ENCODE measurements at regions not wholly inside any gene's neighbourhood (a gene's known extent, or its start where the extent isn't known, plus 50 kb on each side); places are given as distances from the start of the nearest gene placed in this dataset.
A peak's percentile ranks its signal among the peaks of the same experiment; 100 is the strongest.

- TF ChIP-seq CTCF (conservative IDR thresholded peaks at IDR 0.05; ENCODE audit: low read depth in 2 of 2) (peak; percentile 77 to 83), EZH2 (IDR thresholded peaks at IDR 0.05; ENCODE audit: low read depth, unreplicated experiment) (no peak), POLR2AphosphoS5 (IDR thresholded peaks at IDR 0.05; ENCODE audit: low read depth) (no peak), STAT1 (IDR thresholded peaks at IDR 0.05; ENCODE audit: unreplicated experiment) (no peak), EZH2phosphoT487 (IDR thresholded peaks at IDR 0.05; ENCODE audit: unreplicated experiment) (no peak), CREB1 (CRISPR knock-in tag; IDR thresholded peaks at IDR 0.05; ENCODE audit: low read depth) (no peak), ETS1 (IDR thresholded peaks at IDR 0.05) (no peak), ZNF114 (CRISPR knock-in tag; IDR thresholded peaks at IDR 0.05) (no peak), ZNF331 (CRISPR knock-in tag; IDR thresholded peaks at IDR 0.05; ENCODE audit: low read depth) (peak; percentile 24; the same call in 1 of the 2 replicates), NANOG (IDR thresholded peaks at IDR 0.05; ENCODE audit: borderline replicate concordance) (no peak)
- TF ChIP-seq, protein P1, sequence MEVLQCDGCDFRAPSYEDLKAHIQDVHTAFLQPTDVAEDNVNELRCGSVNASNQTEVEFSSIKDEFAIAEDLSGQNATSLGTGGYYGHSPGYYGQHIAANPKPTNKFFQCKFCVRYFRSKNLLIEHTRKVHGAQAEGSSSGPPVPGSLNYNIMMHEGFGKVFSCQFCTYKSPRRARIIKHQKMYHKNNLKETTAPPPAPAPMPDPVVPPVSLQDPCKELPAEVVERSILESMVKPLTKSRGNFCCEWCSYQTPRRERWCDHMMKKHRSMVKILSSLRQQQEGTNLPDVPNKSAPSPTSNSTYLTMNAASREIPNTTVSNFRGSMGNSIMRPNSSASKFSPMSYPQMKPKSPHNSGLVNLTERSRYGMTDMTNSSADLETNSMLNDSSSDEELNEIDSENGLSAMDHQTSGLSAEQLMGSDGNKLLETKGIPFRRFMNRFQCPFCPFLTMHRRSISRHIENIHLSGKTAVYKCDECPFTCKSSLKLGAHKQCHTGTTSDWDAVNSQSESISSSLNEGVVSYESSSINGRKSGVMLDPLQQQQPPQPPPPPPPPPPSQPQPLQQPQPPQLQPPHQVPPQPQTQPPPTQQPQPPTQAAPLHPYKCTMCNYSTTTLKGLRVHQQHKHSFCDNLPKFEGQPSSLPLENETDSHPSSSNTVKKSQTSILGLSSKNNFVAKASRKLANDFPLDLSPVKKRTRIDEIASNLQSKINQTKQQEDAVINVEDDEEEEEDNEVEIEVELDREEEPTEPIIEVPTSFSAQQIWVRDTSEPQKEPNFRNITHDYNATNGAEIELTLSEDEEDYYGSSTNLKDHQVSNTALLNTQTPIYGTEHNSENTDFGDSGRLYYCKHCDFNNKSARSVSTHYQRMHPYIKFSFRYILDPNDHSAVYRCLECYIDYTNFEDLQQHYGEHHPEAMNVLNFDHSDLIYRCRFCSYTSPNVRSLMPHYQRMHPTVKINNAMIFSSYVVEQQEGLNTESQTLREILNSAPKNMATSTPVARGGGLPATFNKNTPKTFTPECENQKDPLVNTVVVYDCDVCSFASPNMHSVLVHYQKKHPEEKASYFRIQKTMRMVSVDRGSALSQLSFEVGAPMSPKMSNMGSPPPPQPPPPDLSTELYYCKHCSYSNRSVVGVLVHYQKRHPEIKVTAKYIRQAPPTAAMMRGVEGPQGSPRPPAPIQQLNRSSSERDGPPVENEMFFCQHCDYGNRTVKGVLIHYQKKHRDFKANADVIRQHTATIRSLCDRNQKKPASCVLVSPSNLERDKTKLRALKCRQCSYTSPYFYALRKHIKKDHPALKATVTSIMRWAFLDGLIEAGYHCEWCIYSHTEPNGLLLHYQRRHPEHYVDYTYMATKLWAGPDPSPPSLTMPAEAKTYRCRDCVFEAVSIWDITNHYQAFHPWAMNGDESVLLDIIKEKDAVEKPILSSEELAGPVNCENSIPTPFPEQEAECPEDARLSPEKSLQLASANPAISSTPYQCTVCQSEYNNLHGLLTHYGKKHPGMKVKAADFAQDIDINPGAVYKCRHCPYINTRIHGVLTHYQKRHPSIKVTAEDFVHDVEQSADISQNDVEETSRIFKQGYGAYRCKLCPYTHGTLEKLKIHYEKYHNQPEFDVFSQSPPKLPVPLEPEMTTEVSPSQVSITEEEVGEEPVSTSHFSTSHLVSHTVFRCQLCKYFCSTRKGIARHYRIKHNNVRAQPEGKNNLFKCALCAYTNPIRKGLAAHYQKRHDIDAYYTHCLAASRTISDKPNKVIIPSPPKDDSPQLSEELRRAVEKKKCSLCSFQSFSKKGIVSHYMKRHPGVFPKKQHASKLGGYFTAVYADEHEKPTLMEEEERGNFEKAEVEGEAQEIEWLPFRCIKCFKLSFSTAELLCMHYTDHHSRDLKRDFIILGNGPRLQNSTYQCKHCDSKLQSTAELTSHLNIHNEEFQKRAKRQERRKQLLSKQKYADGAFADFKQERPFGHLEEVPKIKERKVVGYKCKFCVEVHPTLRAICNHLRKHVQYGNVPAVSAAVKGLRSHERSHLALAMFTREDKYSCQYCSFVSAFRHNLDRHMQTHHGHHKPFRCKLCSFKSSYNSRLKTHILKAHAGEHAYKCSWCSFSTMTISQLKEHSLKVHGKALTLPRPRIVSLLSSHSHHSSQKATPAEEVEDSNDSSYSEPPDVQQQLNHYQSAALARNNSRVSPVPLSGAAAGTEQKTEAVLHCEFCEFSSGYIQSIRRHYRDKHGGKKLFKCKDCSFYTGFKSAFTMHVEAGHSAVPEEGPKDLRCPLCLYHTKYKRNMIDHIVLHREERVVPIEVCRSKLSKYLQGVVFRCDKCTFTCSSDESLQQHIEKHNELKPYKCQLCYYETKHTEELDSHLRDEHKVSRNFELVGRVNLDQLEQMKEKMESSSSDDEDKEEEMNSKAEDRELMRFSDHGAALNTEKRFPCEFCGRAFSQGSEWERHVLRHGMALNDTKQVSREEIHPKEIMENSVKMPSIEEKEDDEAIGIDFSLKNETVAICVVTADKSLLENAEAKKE (CRISPR knock-in tag; IDR thresholded peaks at IDR 0.05): no peak
- TF ChIP-seq, protein P2, sequence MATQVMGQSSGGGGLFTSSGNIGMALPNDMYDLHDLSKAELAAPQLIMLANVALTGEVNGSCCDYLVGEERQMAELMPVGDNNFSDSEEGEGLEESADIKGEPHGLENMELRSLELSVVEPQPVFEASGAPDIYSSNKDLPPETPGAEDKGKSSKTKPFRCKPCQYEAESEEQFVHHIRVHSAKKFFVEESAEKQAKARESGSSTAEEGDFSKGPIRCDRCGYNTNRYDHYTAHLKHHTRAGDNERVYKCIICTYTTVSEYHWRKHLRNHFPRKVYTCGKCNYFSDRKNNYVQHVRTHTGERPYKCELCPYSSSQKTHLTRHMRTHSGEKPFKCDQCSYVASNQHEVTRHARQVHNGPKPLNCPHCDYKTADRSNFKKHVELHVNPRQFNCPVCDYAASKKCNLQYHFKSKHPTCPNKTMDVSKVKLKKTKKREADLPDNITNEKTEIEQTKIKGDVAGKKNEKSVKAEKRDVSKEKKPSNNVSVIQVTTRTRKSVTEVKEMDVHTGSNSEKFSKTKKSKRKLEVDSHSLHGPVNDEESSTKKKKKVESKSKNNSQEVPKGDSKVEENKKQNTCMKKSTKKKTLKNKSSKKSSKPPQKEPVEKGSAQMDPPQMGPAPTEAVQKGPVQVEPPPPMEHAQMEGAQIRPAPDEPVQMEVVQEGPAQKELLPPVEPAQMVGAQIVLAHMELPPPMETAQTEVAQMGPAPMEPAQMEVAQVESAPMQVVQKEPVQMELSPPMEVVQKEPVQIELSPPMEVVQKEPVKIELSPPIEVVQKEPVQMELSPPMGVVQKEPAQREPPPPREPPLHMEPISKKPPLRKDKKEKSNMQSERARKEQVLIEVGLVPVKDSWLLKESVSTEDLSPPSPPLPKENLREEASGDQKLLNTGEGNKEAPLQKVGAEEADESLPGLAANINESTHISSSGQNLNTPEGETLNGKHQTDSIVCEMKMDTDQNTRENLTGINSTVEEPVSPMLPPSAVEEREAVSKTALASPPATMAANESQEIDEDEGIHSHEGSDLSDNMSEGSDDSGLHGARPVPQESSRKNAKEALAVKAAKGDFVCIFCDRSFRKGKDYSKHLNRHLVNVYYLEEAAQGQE (IDR thresholded peaks at IDR 0.05; ENCODE audit: unreplicated experiment): no peak
These were observed 141.2 kb upstream of the ASTN2 start for GRCh38 chr9:117555964-117556629.
